NT2/D1 (cell line): ENCODE measurements at regions not wholly inside any gene's neighbourhood (a gene's known extent, or its start where the extent isn't known, plus 50 kb on each side); places are given as distances from the start of the nearest gene placed in this dataset.
"Not testable (repeated sequence)": the region's sequence is repeated elsewhere in the genome, so short reads cannot be mapped to it uniquely, and the experiment has no call there.

ENCODE experiments used
- DNase-seq: peaks from one replicate; pipeline ENCODE4 v3.0.0-alpha.2; 2011; ENCODE audit warnings: low read depth, low spot score
- H3K27me3 ChIP-seq: 2 replicates; pipeline ENCODE4 v1.6.0; 2011; ENCODE audit warnings: mild to moderate bottlenecking; ENCODE audit not compliant: insufficient read length, insufficient read depth
- H3K36me3 ChIP-seq: 2 replicates; pipeline ENCODE4 v1.6.1; 2011; ENCODE audit warnings: mild to moderate bottlenecking, low read length, mixed read lengths; ENCODE audit not compliant: insufficient read depth, insufficient read length
- H3K4me1 ChIP-seq: 2 replicates; pipeline ENCODE4 v1.5.1; 2011; ENCODE audit not compliant: insufficient read depth, insufficient read length
- H3K4me3 ChIP-seq: 2 replicates; pipeline ENCODE4 v1.5.1; 2011; ENCODE audit warnings: low read depth; ENCODE audit not compliant: insufficient read length
- H3K9ac ChIP-seq: 2 replicates; pipeline ENCODE4 v1.6.0; 2011; ENCODE audit warnings: low read depth; ENCODE audit not compliant: insufficient read length
- H3K9me3 ChIP-seq: 2 replicates; pipeline ENCODE4 v1.5.1; 2011; ENCODE audit warnings: mild to moderate bottlenecking, low read length; ENCODE audit not compliant: insufficient read depth
- SUZ12 ChIP-seq: IDR thresholded peaks from 2 replicates; pipeline ENCODE4 v1.6.1; 2011; ENCODE audit not compliant: insufficient read length, insufficient read depth; ENCODE audit errors: extremely low read depth
- YY1 ChIP-seq: IDR thresholded peaks from 2 replicates; pipeline ENCODE4 v1.6.1; 2011; ENCODE audit not compliant: insufficient read length, insufficient read depth
- ZNF274 ChIP-seq: IDR thresholded peaks from 2 replicates; pipeline ENCODE4 v1.6.1; 2011; ENCODE audit warnings: mild to moderate bottlenecking, low read depth, low read length

- DNase-seq: no peak
- no peak for TF ChIP-seq YY1
- TF ChIP-seq ZNF274: no peak
- no peak for TF ChIP-seq SUZ12
- no peak overlapping the region for H3K4me3 ChIP-seq
Observed at GRCh38 chr17:13106171-13106570, 88.3 kb upstream of the ELAC2 start.

DNA sequence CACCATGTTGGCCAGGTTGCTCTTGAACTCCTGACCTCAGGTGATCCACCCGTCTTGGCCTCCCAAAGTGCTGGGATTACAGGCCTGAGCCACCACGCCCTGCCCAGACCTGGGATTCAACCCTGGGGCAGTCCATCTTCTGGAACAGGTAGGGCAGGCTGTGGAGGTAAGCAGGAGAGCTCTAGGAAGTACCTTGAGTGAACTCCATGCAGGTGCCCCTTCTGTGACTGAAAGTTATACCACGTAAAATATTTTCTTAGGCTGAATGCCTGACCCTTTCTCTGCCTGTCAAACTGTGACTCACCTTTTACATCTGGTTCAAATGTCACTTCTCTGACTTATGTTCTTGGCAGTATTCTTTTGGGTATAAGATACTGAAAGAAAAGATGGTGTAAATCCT lies 86.7 kb upstream of the ELAC2 start:
- Histone ChIP-seq H3K27me3 (no peaks in the 10 kb centered on the region), H3K4me3 (no peak overlapping the region), H3K9ac (no peak overlapping the region), H3K36me3 (no peaks in the 10 kb centered on the region), H3K4me1 (peaks cover 4% of the 10 kb centered on the region), H3K9me3 (no peaks in the 10 kb centered on the region)
- no peak for TF ChIP-seq SUZ12
- no peak for TF ChIP-seq YY1
- TF ChIP-seq ZNF274: no peak
- DNase-seq: no peak

More at GRCh38 chr17:13106171-13106570, 88.3 kb upstream of the ELAC2 start:
- Histone ChIP-seq H3K4me1 (peaks cover 4% of the 10 kb centered on the region), H3K9ac (no peak overlapping the region), H3K27me3 (no peaks in the 10 kb centered on the region), H3K9me3 (no peaks in the 10 kb centered on the region), H3K36me3 (no peaks in the 10 kb centered on the region)

GRCh38 chr17:13102477-13102876 lies 84.7 kb upstream of the ELAC2 start:
- H3K4me3 ChIP-seq: no peak overlapping the region
- peaks cover 4% of the 10 kb centered on the region for H3K4me1 ChIP-seq
- H3K36me3 ChIP-seq: no peaks in the 10 kb centered on the region
- no peaks in the 10 kb centered on the region for H3K27me3 ChIP-seq
- TF ChIP-seq YY1 (no peak), ZNF274 (no peak), SUZ12 (no peak)
- no peak for DNase-seq
- no peak overlapping the region for H3K9ac ChIP-seq
- H3K9me3 ChIP-seq: no peaks in the 10 kb centered on the region

DNA sequence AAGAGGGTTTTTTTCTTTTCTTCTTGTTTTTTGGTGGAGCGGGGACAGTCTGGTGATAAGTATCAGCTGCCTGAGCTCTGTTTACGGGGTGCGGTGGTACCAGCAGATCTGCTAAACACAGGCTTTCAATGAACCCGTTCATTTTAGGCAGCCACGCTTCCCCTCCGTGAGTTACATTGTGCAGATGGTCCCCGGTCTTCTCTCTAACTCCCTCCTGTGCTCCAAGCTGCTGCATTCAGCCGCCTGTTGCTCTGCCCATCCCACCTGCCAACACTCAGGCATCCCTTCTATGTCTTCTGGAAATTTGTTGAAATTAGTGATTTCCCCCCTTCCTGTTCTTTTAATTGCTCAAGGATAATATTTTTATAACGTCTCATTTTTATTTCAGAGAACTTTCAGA lies 82.1 kb upstream of the ELAC2 start:
- H3K27me3 ChIP-seq: no peaks in the 10 kb centered on the region

GRCh38 chr17:13099089-13099735 lies 81.4 kb upstream of the ELAC2 start:
- H3K9ac ChIP-seq: no peak overlapping the region
- H3K4me1 ChIP-seq: no peaks in the 10 kb centered on the region
- no peaks in the 10 kb centered on the region for H3K36me3 ChIP-seq
- no peaks in the 10 kb centered on the region for H3K27me3 ChIP-seq
- no peaks in the 10 kb centered on the region for H3K9me3 ChIP-seq
- DNase-seq: no peak
- TF ChIP-seq ZNF274 (no peak), SUZ12 (no peak), YY1 (no peak)
- no peak overlapping the region for H3K4me3 ChIP-seq

More for the DNA sequence above, 82.1 kb upstream of the ELAC2 start:
- TF ChIP-seq ZNF274 (no peak), SUZ12 (no peak), YY1 (no peak)
- Histone ChIP-seq H3K4me1 (no peaks in the 10 kb centered on the region), H3K9me3 (no peaks in the 10 kb centered on the region), H3K36me3 (no peaks in the 10 kb centered on the region), H3K9ac (no peak overlapping the region), H3K4me3 (no peak overlapping the region)
- no peak for DNase-seq

- Histone ChIP-seq H3K9me3 (no peaks in the 10 kb centered on the region), H3K36me3 (no peaks in the 10 kb centered on the region), H3K4me3 (no peak overlapping the region), H3K9ac (no peak overlapping the region), H3K27me3 (no peaks in the 10 kb centered on the region), H3K4me1 (no peaks in the 10 kb centered on the region)
- TF ChIP-seq ZNF274: no peak
- no peak for TF ChIP-seq SUZ12
- DNase-seq: no peak
Observed at GRCh38 chr17:13096291-13096690, 78.5 kb upstream of the ELAC2 start.

DNA sequence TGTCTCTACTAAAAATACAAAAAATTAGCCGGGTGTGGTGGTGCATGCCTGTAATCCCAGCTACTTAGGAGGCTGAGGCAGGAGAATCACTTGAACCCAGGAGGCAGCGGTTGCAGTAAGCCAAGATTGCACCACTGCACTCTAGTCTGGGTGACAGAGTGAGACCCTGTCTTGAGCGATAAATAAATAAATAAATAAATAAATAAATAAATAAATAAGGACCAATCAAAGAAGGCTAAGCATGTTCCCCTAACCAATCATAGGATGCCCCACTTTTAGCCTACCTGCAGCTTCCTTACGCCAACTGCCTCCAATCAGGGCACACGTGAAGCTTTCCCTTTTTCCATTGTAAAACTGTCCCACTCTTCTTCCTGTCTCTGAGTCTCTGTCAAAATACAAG lies 74.2 kb upstream of the ELAC2 start:
- not testable (repeated sequence) for H3K27me3 ChIP-seq, DNase-seq, H3K9ac ChIP-seq, H3K9me3 ChIP-seq, H3K4me3 ChIP-seq, H3K4me1 ChIP-seq, H3K36me3 ChIP-seq

- no peak for DNase-seq
- H3K4me1 ChIP-seq: no peaks in the 10 kb centered on the region
- H3K4me3 ChIP-seq: no peak overlapping the region
- H3K36me3 ChIP-seq: no peaks in the 10 kb centered on the region
- no peak overlapping the region for H3K9ac ChIP-seq
- no peak for TF ChIP-seq YY1
- no peak for TF ChIP-seq ZNF274
- TF ChIP-seq SUZ12: no peak
- H3K9me3 ChIP-seq: no peaks in the 10 kb centered on the region
- no peaks in the 10 kb centered on the region for H3K27me3 ChIP-seq
Observed at GRCh38 chr17:13088666-13089065, 70.8 kb upstream of the ELAC2 start.
